ENCODE measurements at regions not wholly inside any gene's neighbourhood (a gene's known extent, or its start where the extent isn't known, plus 50 kb on each side); places are given as distances from the start of the nearest gene placed in this dataset.

DNA sequence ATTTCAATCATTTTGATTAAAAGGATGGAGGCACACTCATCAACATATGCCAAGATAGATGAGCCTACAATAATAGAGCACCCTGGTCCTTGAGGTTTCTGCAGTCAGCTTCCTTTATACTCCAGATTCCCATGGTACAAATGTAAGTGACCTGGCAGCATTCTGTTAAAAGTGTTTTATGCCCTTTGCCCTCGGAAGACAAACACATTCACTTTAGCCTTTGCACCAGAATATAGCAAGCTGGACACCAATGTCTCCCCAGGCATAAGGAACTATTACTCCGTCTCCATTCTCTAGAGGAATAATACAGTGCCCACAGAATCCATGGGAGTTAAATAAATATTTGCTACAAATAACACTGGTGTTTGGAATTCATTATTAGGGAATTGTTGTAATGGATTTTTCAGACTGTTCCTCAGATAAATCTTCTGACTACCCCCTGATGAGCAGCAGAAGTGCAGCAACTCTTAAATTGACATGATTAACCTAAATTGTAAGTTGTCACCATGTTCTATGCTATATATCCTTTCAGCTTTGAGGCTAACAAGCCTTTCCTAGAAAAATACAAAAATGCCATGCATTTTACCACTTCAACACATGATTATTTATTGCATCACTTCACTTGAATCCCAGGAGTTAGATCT is 340.2 kb downstream of the TBC1D32 start:
- TF ChIP-seq, protein P1, sequence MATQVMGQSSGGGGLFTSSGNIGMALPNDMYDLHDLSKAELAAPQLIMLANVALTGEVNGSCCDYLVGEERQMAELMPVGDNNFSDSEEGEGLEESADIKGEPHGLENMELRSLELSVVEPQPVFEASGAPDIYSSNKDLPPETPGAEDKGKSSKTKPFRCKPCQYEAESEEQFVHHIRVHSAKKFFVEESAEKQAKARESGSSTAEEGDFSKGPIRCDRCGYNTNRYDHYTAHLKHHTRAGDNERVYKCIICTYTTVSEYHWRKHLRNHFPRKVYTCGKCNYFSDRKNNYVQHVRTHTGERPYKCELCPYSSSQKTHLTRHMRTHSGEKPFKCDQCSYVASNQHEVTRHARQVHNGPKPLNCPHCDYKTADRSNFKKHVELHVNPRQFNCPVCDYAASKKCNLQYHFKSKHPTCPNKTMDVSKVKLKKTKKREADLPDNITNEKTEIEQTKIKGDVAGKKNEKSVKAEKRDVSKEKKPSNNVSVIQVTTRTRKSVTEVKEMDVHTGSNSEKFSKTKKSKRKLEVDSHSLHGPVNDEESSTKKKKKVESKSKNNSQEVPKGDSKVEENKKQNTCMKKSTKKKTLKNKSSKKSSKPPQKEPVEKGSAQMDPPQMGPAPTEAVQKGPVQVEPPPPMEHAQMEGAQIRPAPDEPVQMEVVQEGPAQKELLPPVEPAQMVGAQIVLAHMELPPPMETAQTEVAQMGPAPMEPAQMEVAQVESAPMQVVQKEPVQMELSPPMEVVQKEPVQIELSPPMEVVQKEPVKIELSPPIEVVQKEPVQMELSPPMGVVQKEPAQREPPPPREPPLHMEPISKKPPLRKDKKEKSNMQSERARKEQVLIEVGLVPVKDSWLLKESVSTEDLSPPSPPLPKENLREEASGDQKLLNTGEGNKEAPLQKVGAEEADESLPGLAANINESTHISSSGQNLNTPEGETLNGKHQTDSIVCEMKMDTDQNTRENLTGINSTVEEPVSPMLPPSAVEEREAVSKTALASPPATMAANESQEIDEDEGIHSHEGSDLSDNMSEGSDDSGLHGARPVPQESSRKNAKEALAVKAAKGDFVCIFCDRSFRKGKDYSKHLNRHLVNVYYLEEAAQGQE (IDR thresholded peaks at IDR 0.05; ENCODE audit: insufficient replicate concordance, low read depth) = no peak
- TF ChIP-seq, protein P2, sequence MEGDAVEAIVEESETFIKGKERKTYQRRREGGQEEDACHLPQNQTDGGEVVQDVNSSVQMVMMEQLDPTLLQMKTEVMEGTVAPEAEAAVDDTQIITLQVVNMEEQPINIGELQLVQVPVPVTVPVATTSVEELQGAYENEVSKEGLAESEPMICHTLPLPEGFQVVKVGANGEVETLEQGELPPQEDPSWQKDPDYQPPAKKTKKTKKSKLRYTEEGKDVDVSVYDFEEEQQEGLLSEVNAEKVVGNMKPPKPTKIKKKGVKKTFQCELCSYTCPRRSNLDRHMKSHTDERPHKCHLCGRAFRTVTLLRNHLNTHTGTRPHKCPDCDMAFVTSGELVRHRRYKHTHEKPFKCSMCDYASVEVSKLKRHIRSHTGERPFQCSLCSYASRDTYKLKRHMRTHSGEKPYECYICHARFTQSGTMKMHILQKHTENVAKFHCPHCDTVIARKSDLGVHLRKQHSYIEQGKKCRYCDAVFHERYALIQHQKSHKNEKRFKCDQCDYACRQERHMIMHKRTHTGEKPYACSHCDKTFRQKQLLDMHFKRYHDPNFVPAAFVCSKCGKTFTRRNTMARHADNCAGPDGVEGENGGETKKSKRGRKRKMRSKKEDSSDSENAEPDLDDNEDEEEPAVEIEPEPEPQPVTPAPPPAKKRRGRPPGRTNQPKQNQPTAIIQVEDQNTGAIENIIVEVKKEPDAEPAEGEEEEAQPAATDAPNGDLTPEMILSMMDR (IDR thresholded peaks at IDR 0.05; ENCODE audit: insufficient read depth, low read length) = no peak
- TF ChIP-seq SPI1 (IDR thresholded peaks at IDR 0.05; ENCODE audit: borderline replicate concordance, low read depth) (no peak), GABPA (IDR thresholded peaks at IDR 0.05; ENCODE audit: low read depth) (no peak), POLR2AphosphoS5 (IDR thresholded peaks at IDR 0.05; ENCODE audit: low read depth) (no peak)

DNA sequence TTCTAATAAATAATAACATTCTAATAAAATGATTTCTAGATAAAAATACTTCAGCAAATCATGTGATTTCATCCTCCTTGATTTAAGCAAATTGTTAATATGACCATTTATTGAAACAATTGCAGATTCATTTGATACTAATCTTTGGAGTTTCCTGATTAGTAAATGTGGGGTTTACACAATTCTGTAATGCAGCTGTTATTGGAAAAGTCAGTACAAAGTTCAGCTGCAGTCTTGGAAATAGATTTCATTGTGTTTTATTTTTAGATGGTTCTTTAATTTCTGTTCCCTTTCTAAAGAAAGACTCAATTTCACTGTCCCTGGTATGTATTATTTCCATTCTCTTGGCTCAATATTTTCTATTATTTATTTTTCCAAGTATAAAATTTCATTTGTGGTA is 342.0 kb downstream of the TBC1D32 start:
- TF ChIP-seq GABPA (IDR thresholded peaks at IDR 0.05; ENCODE audit: low read depth) = no peak
- no peak overlapping the region for H3K4me3 ChIP-seq (replicated peaks; ENCODE audit: insufficient read depth, low read length)
- H3K27me3 ChIP-seq (ENCODE audit: insufficient read depth, poor library complexity, severe bottlenecking) = no peaks in the 10 kb centered on the region
- H3K27ac ChIP-seq (replicated peaks) = no peak overlapping the region
- DNase-seq (ENCODE audit: low read depth in 1 of 2, low spot score in 1 of 2) = no peak

More for the DNA sequence above, 340.2 kb downstream of the TBC1D32 start:
- H3K27me3 ChIP-seq (ENCODE audit: insufficient read depth, poor library complexity, severe bottlenecking) = no peaks in the 10 kb centered on the region
- no peak overlapping the region for H3K27ac ChIP-seq (replicated peaks)
- DNase-seq (ENCODE audit: low read depth in 1 of 2, low spot score in 1 of 2) = no peak
- H3K4me3 ChIP-seq (replicated peaks; ENCODE audit: insufficient read depth, low read length) = no peak overlapping the region

DNA sequence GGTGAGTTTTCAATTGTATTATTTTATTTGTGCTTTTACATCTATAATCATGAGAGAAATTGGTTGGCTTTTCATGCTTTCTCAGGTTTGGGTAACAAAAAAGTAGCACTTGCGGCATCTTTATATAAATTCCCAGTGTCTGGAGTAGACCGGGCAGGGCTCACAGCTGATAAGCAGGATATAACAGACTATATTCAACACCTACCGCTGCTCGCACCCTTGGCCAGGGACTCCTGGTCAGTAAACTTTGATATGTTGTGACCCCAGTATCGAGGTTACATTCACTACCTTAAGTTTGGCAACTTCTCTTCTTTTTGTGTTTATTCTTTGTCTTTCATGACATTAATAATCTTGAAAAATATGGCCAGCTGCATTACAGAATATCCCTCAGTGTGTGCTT is 343.4 kb downstream of the TBC1D32 start:
- no peaks in the 10 kb centered on the region for H3K27me3 ChIP-seq (ENCODE audit: insufficient read depth, poor library complexity, severe bottlenecking)
- TF ChIP-seq POLR2AphosphoS5 (IDR thresholded peaks at IDR 0.05; ENCODE audit: low read depth) = no peak
- no peak for TF ChIP-seq SPI1 (IDR thresholded peaks at IDR 0.05; ENCODE audit: borderline replicate concordance, low read depth)
- TF ChIP-seq, protein P1 (IDR thresholded peaks at IDR 0.05; ENCODE audit: insufficient replicate concordance, low read depth) = no peak
- no peak for TF ChIP-seq GABPA (IDR thresholded peaks at IDR 0.05; ENCODE audit: low read depth)
- TF ChIP-seq, protein P2 (IDR thresholded peaks at IDR 0.05; ENCODE audit: insufficient read depth, low read length) = no peak
- no peak overlapping the region for H3K27ac ChIP-seq (replicated peaks)
- DNase-seq (ENCODE audit: low read depth in 1 of 2, low spot score in 1 of 2) = no peak
- H3K4me3 ChIP-seq (replicated peaks; ENCODE audit: insufficient read depth, low read length) = no peak overlapping the region

DNA sequence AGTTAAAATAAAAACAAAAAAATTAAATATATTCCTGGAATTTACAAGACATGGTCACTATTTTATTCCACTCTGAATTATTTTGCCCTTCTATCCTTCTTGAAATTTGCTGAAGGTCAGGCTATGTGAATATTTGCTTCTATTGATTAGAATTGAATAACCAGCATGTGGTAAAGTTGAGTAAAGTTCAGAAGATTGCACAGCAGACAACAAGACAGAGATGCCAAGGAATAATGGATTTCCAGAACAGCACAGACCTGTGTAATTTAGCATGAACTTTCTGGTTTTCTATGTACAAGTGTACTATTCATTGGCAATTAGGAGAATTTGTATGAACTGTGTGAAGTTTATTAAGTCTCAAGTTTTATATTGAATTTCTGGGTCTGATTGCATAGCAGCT is 352.4 kb downstream of the TBC1D32 start:
- Histone ChIP-seq H3K4me3 (replicated peaks; ENCODE audit: insufficient read depth, low read length) (no peak overlapping the region), H3K27me3 (ENCODE audit: insufficient read depth, poor library complexity, severe bottlenecking) (no peaks in the 10 kb centered on the region), H3K27ac (replicated peaks) (no peak overlapping the region)
- no peak for TF ChIP-seq SPI1 (IDR thresholded peaks at IDR 0.05; ENCODE audit: borderline replicate concordance, low read depth)
- TF ChIP-seq, protein P1 (IDR thresholded peaks at IDR 0.05; ENCODE audit: insufficient replicate concordance, low read depth) = no peak
- TF ChIP-seq GABPA (IDR thresholded peaks at IDR 0.05; ENCODE audit: low read depth) = no peak
- no peak for TF ChIP-seq POLR2AphosphoS5 (IDR thresholded peaks at IDR 0.05; ENCODE audit: low read depth)
- TF ChIP-seq, protein P2 (IDR thresholded peaks at IDR 0.05; ENCODE audit: insufficient read depth, low read length) = no peak
- no peak for DNase-seq (ENCODE audit: low read depth in 1 of 2, low spot score in 1 of 2)

Measured in HL-60 (cell line).